ENCODE measurements at regions not wholly inside any gene's neighbourhood (a gene's known extent, or its start where the extent isn't known, plus 50 kb on each side); places are given as distances from the start of the nearest gene placed in this dataset.

DNA sequence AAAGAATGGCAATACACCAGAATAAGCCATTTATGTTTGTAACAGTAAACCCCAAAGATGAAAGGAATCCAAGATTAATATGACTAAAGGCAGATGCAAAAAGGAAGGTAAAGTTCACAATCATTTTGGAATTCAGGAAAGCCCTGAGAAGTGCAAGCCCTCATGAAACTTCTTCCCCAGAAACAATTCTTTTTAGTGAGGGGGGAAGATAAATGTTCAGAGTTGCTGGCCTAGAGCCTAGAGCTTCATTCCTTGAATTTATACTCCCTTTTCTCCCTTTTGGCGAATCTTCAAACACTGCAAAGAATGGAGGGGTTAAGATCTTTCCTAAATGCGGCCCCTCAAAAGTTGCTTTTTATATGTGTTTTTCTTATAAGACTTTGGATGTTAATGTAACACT, 368.8 kb downstream of the MEIS1 start:
- no peak for TF ChIP-seq CTCF (IDR thresholded peaks at IDR 0.05 in 2 of 3, conservative IDR thresholded peaks at IDR 0.05 in 1 of 3; ENCODE audit: control insufficient read depth in 2 of 3, extremely low read depth in 1 of 3, insufficient read depth in 1 of 3, low read depth in 3 of 3, low read length in 3 of 3)
- no peak for TF ChIP-seq CBX5 (IDR thresholded peaks at IDR 0.05; ENCODE audit: low read depth)
- TF ChIP-seq RELA (IDR thresholded peaks at IDR 0.05; ENCODE audit: borderline replicate concordance, partially characterized antibody), result no peak
- TF ChIP-seq SUZ12 (IDR thresholded peaks at IDR 0.05; ENCODE audit: unreplicated experiment), result no peak
- TF ChIP-seq NRF1 (conservative IDR thresholded peaks at IDR 0.05; ENCODE audit: low read depth, low read length), result no peak
- TF ChIP-seq FOS (IDR thresholded peaks at IDR 0.05; ENCODE audit: borderline replicate concordance, extremely low read depth, insufficient read length), result no peak
- no peak for TF ChIP-seq EZH2 (IDR thresholded peaks at IDR 0.05; ENCODE audit: borderline replicate concordance, control insufficient read depth, low read depth, low read length)
- no peak for TF ChIP-seq EP300 (IDR thresholded peaks at IDR 0.05; ENCODE audit: borderline replicate concordance in 1 of 2, control insufficient read depth in 1 of 2, low read depth in 2 of 2, low read length in 2 of 2)
- TF ChIP-seq POLR2A (IDR thresholded peaks at IDR 0.05; ENCODE audit: low read depth, low read length), result no peak
- no peak for TF ChIP-seq WRNIP1 (IDR thresholded peaks at IDR 0.05; ENCODE audit: borderline replicate concordance, low read depth, low read length)
- TF ChIP-seq CEBPZ (IDR thresholded peaks at IDR 0.05; ENCODE audit: low read depth, low read length), result no peak
- no peak for TF ChIP-seq CREB1 (IDR thresholded peaks at IDR 0.05; ENCODE audit: low read depth)
- TF ChIP-seq ZNF274 (IDR thresholded peaks at IDR 0.05; ENCODE audit: insufficient read depth, insufficient read length), result no peak
- no peak for TF ChIP-seq POLR2AphosphoS5 (IDR thresholded peaks at IDR 0.05; ENCODE audit: low read length)

All from GM12878 (cell line).